Ovary (tissue), 7 donors: ENCODE measurements at regions not wholly inside any gene's neighbourhood (a gene's known extent, or its start where the extent isn't known, plus 50 kb on each side); places are given as distances from the start of the nearest gene placed in this dataset.

Experiments used
- DNase-seq, 5 donors: peaks; one replicate each; pipeline ENCODE4 v3.0.0-alpha.2; 2019 to 2020
- H3K27ac ChIP-seq, 2 donors: fragments of 200-600 bp; one replicate each; pipeline versions ENCODE4 v1.5.1 to v1.8.0; 2019 to 2022
- H3K27me3 ChIP-seq: fragments of 200-600 bp; one replicate; pipeline ENCODE4 v1.8.0; 2022
- H3K36me3 ChIP-seq: fragments of 200-600 bp; sonication (generic); one replicate; pipeline ENCODE4 v1.5.1; 2019
- H3K4me1 ChIP-seq: one replicate; pipeline ENCODE4 v1.8.1; 2013; ENCODE audit warnings: mild to moderate bottlenecking, moderate library complexity; ENCODE audit not compliant: insufficient read depth
- H3K4me3 ChIP-seq: fragments of 200-600 bp; sonication (generic); one replicate; pipeline ENCODE4 v1.5.1; 2017
- H3K9me3 ChIP-seq, 2 donors: fragments of 200-600 bp in 1 of 2; sonication (generic) in 1 of 2; one replicate each; pipeline versions ENCODE4 v1.5.1 to v1.8.1; 2013 to 2019; ENCODE audit warnings: mild to moderate bottlenecking in 1 of 2, moderate library complexity in 1 of 2
- CTCF ChIP-seq, 3 donors: fragments of 450-650 bp in 2 of 3; fragments of 200-600 bp in 1 of 3; IDR thresholded peaks; one replicate each; pipeline versions ENCODE4 v1.5.1 to v1.8.0; 2016 to 2022; ENCODE audit warnings: antibody characterized with exemption in 3 of 3, mild to moderate bottlenecking in 1 of 3
- EP300 ChIP-seq: sonication (generic); formaldehyde crosslinking; IDR thresholded peaks from one replicate; pipeline ENCODE4 v1.6.1; 2017; ENCODE audit warnings: antibody characterized with exemption
- POLR2A ChIP-seq: fragments of 450-650 bp; IDR thresholded peaks from one replicate; pipeline ENCODE4 v1.6.1; 2017; ENCODE audit warnings: antibody characterized with exemption, mild to moderate bottlenecking, moderate library complexity
- WGBS, 3 donors: extraction: QIAGEN DNeasy Blood & Tissue Kit in 1 of 3; methylation state at CpG; one replicate each; pipeline versions ENCODE4 v1.1.5 to v1.1.7; 2013 to 2017; 5-methylcytosine and 5-hydroxymethylcytosine counted together
- intact Hi-C, 4 donors: fragments of 100-400 bp; cut with DNase I; formaldehyde crosslinking; loops; one replicate each; pipeline versions ENCODE4 v1.11.0 to v1.15.1; 2022 to 2023
- donor health status: DM: no; HTN: no; CAD: no; lungs with moderate emphysema.
- donor health status: DM: no; HTN: no; CAD: no.
- donor health status: Bipolar disorder and iron deficiency.
- donor health status: DM: no; HTN: no; CAD: no.
- donor health status: DM: yes; HTN: yes; CAD: no.

GRCh38 chr14:87278415-87278814 lies 714.6 kb downstream of the GALC start:
- DNase-seq = no peak
- 67 to 81% (median 75%) methylated on average over 2 of the region's 2 CpGs for WGBS, 3 donors
- Histone ChIP-seq H3K4me3 (no peak overlapping the region), H3K9me3 (no peaks in the 10 kb centered on the region), H3K27me3 (no peaks in the 10 kb centered on the region), H3K4me1 (no peaks in the 10 kb centered on the region), H3K36me3 (no peaks in the 10 kb centered on the region), H3K27ac (no peak overlapping the region)
- intact Hi-C loops = no loop called here
- TF ChIP-seq CTCF (IDR thresholded peaks at IDR 0.05) = no peak
- TF ChIP-seq POLR2A = no peak
- TF ChIP-seq EP300 = no peak

DNA sequence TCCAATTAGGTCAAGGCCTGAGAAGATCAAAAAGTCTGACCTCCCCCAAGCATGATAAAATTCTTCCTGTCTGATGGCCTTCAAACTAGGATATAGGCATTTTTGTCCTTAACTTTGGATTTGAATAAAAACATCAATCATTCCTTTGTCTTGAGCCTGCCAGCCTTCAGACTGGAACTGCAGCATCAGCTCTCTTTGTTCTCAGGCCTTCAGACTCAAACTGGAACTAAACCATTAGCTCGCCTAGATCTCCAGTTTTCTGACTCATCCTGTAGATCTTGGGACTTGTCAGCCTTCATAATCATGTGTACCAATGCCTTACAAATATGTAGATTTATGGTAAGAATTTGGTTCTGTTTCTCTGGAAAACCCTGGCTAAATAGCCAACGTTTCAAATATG lies 721.7 kb downstream of the GALC start:
- H3K27ac ChIP-seq = no peak overlapping the region
- H3K4me1 ChIP-seq = no peaks in the 10 kb centered on the region
- DNase-seq = no peak
- H3K27me3 ChIP-seq = no peaks in the 10 kb centered on the region
- intact Hi-C loops = no loop called here
- H3K36me3 ChIP-seq = no peaks in the 10 kb centered on the region
- 0 to 36% (median 0%) methylated on average over 2 of the region's 2 CpGs for WGBS, 3 donors
- no peak overlapping the region for H3K4me3 ChIP-seq
- TF ChIP-seq EP300 = no peak
- no peak for TF ChIP-seq CTCF (IDR thresholded peaks at IDR 0.05)
- no peak for TF ChIP-seq POLR2A
- no peaks in the 10 kb centered on the region for H3K9me3 ChIP-seq

- intact Hi-C loops = no loop called here
- no peak overlapping the region for H3K4me3 ChIP-seq
- H3K9me3 ChIP-seq = no peaks in the 10 kb centered on the region
- no peaks in the 10 kb centered on the region for H3K27me3 ChIP-seq
- no peak overlapping the region for H3K27ac ChIP-seq
- DNase-seq = no peak
- H3K4me1 ChIP-seq = no peaks in the 10 kb centered on the region
- WGBS, 3 donors = 80 to 93% (median 80%) methylated on average over 2 of the region's 2 CpGs
- no peaks in the 10 kb centered on the region for H3K36me3 ChIP-seq
- TF ChIP-seq CTCF (IDR thresholded peaks at IDR 0.05) (no peak), EP300 (no peak), POLR2A (no peak)
These were observed 724.0 kb downstream of the GALC start for GRCh38 chr14:87268997-87269396.

DNA sequence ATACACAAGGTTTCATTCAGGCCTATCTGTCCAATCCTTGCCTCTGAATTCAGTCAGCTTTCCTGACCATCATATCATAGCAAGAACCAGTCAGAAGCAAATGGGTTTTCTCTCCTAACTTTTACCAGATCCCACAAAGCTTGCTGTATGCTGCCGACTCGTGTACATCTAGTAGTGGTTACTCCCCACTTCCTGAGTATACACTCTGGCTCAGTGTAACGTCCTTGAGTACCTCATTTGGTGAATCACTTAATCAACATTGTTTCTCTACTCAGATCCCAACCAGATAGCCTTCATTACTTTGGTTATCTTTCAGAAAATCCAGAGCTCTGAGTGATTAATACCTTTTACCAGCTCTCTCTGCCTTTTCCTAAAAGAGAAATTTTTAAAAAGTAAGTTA lies 728.2 kb downstream of the GALC start:
- intact Hi-C loops = no loop called here
- H3K36me3 ChIP-seq = no peaks in the 10 kb centered on the region
- H3K27me3 ChIP-seq = no peaks in the 10 kb centered on the region
- no peak for DNase-seq
- TF ChIP-seq POLR2A = no peak
- no peak for TF ChIP-seq CTCF (IDR thresholded peaks at IDR 0.05)
- TF ChIP-seq EP300 = no peak
- no peak overlapping the region for H3K27ac ChIP-seq
- 65 to 80% (median 73%) methylated on average over 3 of the region's 3 CpGs for WGBS, 3 donors
- no peak overlapping the region for H3K4me3 ChIP-seq
- H3K9me3 ChIP-seq = no peaks in the 10 kb centered on the region
- no peaks in the 10 kb centered on the region for H3K4me1 ChIP-seq

GRCh38 chr14:87264272-87264785 lies 728.7 kb downstream of the GALC start:
- 38 to 53% (median 40%) methylated on average over 2 of the region's 2 CpGs for WGBS, 3 donors
- Histone ChIP-seq H3K4me1 (no peaks in the 10 kb centered on the region), H3K36me3 (no peaks in the 10 kb centered on the region), H3K27me3 (no peaks in the 10 kb centered on the region), H3K9me3 (no peaks in the 10 kb centered on the region), H3K4me3 (no peak overlapping the region), H3K27ac (no peak overlapping the region)
- no peak for DNase-seq
- no peak for TF ChIP-seq EP300
- no peak for TF ChIP-seq POLR2A
- no peak for TF ChIP-seq CTCF (IDR thresholded peaks at IDR 0.05)
- intact Hi-C loops = no loop called here
